HK-2 (cell line): ENCODE measurements at regions not wholly inside any gene's neighbourhood (a gene's known extent, or its start where the extent isn't known, plus 50 kb on each side); places are given as distances from the start of the nearest gene placed in this dataset.
"Not testable (repeated sequence)": the region's sequence is repeated elsewhere in the genome, so short reads cannot be mapped to it uniquely, and the experiment has no call there.

ENCODE experiments used
- DNase-seq: peaks from one replicate; pipeline ENCODE4 v3.0.0-alpha.2; 2018; ENCODE audit not compliant: unreplicated experiment

GRCh38 chr13:104671901-104672300, 1605.7 kb upstream of the SLC10A2 start:
- DNase-seq: no peak

DNA sequence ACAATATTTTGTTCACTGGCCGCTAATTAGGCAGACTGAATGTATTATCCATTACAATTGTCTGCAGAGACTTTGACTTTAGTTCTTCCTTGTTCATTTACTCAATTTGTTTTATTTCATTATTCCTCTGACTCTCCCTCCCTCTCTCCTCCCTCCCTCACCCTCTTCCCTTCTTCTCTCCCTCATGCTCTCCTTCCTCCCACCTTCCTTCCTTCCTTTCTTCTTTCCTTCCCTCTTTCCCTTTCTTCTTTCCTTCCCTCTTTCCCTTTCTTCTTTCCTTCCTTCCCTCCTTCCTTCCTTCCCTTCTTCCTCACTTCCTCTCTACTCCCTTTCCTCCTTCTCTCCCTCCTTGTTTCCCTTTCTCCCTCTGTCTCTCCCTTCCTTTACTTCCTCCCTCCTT, 1591.0 kb upstream of the SLC10A2 start:
- no peak for DNase-seq

DNA sequence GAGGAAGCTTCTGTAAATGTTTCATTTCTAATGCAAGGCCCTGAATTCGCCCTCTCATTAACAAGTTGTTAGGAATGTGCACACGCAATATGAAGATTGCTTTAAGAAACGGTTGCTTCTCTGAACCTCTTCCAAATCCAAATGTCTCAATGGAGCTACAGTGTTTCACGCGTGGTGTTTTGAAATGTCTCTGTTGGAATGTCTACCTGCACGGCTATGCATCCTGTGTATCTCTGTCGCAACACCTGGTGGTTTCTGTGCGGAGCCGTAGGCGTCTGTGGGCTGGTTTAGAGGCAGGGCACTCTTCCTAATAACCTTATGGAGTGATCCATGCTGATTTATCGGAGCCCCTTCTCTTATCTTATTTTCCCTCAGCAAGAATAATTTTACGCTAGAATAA, 1584.2 kb upstream of the SLC10A2 start:
- DNase-seq: no peak

DNA sequence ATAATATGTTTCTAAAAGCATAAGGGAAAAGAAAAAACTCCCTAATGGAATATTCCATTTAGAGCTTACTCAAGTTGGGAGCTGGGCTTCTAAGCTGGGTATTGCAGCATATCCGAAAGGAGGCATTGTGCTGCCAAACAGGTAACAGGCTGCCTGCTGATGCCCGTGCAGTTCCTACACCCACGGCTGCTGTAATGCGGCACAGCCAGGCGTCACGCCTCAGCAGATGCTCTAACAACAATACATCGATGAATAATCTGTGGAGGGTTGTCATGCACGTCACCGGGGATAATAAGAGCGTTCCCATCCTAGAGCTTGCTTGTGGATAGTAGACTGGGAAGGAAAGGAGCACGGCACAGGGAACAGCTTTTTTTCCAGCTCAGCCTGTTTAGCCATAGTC, 1582.1 kb upstream of the SLC10A2 start:
- no peak for DNase-seq

DNA sequence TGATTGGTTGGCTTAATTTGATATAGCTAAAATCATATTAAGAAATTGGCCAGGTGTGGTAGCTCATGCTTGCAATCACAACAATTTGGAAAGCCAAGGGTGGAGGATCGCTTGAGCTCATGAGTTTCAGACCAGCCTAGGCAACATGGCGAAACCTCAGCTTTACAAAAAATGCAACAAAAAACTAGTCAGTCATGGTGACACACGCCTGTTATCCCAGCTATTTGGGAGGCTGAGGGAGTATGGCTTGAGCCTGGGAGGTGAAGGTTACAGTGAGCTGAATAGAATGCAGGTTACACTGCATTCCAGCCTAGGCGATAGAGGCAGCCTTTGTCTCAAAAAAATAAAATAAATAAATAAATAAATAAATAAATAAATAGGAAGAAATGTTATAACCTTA, 1579.6 kb upstream of the SLC10A2 start:
- DNase-seq: no peak

GRCh38 chr13:104641309-104641708, 1575.1 kb upstream of the SLC10A2 start:
- DNase-seq: no peak

- no peak for DNase-seq
Observed at GRCh38 chr13:104635879-104636278, 1569.7 kb upstream of the SLC10A2 start.

DNA sequence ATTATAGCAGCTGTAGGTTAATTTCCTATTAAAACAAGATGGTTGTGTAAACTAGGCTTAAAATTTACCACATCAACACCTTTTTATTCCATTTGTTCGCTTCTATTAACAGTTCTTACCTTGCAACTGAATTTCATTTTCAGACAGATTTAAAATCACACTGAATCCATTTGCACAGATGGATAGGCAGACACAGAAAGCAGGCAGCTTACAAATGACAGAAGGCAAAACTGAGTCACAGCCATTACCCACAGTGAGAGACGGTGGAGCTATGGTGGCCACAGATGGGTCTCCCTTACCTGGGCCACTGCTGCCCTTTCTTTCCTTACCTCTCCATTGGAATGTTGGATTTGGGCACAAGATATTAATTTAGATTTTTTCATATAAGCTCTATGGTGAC, 1567.8 kb upstream of the SLC10A2 start:
- DNase-seq: no peak

DNA sequence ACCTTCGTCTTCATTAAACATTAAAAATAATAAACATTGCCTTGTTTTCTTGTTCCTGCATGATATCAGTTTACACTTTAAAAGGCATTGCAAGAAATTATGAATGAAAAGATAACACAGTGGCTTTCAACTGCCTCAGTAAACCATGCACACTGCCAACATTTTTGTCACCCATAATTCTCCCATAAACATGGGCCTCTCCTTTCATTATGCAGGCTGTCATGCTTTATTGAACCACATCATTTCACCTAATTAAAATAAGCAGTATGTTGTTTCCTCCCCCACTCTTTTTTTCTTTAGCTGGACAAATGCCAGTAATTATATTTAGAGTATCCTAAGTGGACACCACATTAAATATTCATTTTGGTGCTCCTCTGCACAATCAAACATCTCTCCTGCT, 1566.5 kb upstream of the SLC10A2 start:
- no peak for DNase-seq

DNA sequence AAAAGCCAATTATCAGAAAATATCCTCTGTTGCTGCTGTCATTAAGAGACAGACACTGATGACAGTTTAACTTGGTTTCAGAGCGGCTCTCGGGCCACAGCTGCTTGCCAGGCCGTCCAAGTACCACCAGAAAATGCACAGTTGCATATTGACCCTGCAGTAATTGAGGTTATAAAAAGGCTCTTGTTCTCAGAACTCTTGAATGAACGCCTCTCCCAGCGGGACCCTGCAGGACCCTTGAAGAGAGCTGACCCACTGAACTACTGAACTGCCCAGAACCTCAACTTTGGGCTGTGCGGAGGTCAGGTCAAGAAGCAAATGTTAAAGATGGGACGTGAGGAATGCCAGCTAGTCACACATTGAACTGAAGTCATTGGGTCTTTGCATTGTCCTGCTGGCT, 1559.0 kb upstream of the SLC10A2 start:
- DNase-seq: no peak

- DNase-seq: no peak
Observed at GRCh38 chr13:104616990-104617389, 1550.8 kb upstream of the SLC10A2 start.

- DNase-seq: no peak
Observed at GRCh38 chr13:104614361-104615145, 1548.3 kb upstream of the SLC10A2 start.

GRCh38 chr13:104608331-104608730, 1542.1 kb upstream of the SLC10A2 start:
- DNase-seq: no peak

GRCh38 chr13:104605435-104605834, 1539.2 kb upstream of the SLC10A2 start:
- DNase-seq: not testable (repeated sequence)

DNA sequence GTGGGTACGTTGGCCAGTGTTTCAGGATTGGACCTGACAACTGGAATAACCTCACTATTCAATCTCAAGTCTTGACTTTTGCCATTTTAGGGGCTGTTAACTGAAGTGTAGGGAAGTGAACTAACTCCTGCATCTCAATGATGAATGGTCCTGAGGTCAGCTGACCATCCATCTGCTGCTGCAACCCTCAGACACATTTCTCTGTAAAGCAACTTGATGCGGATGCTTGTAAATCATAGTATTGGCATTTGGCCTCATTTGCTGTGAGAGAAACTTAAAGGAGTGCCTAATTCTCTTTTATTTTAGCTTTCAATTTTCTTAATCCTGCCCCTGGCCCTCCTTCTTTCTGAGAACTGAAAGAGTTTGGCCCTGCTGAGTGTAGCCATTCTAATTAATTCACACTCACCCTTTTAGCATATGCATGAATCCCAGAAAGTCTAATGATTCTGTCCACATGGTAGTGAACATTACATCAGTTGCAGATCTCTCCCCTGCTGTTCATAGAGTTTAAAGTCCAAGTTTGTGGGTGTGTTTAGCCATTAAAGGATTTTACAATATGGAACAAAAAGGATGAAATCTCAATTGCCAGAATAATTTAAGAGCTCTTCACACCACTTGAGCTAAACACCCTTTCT, 1531.4 kb upstream of the SLC10A2 start:
- DNase-seq: no peak

- DNase-seq: no peak
Observed at GRCh38 chr13:104595511-104595910, 1529.3 kb upstream of the SLC10A2 start.

GRCh38 chr13:104594806-104595205, 1528.6 kb upstream of the SLC10A2 start:
- DNase-seq: no peak

DNA sequence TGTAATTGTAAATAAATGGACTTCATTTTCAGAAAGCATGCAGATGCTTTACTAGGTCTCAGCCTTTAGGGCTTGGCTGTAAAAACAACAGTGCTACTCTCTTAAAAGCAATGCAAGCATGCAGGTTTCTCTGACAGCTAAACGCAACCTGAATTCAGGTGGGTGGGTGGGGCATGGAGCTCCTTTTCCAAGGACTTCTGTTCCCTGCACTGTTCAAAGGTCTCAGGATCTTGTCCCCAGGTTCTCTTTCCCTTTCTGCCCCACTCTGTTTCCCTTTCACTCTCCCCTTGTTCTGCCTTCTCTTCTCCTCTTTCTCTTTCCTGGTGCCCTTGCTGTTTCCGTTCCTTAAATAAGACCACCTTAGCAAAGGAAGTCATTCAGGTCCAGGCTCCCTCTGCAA, 1527.5 kb upstream of the SLC10A2 start:
- DNase-seq: no peak

DNA sequence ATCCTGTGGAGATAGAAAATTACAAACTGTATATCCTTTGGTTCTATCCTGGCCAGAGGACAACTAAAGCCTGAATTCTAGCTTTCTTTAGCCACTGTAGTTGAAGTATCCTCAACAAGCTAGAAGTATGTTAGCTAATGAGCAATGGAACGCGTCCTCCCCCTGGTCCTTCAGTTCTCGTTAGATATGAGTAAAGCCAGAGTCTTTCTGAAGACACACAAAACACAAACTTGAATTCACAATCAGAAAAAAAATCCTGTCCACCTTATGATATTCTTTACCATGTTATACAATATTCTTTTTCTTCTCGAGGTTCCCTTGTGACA, 1527.0 kb upstream of the SLC10A2 start:
- no peak for DNase-seq

- DNase-seq: no peak
Observed at GRCh38 chr13:104592545-104593250, 1526.5 kb upstream of the SLC10A2 start.

DNA sequence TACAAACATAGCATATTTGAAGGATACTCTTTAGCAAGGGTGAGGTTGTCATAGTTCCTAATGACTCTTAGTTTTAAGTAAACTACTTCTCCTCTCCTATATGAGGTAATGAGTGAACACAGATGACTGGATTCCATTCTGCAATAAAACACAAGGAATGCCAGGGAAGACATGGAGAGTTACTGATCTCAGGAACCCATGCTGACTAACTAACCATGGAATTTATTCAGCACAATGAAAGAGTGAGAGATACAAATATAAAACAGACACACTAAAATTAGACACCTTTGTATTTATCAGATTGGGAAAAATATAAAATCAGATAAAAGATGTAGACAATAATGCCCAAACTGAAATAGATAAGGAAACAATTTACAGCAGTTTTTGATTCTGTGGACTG, 1525.9 kb upstream of the SLC10A2 start:
- DNase-seq: no peak

- DNase-seq: no peak
Observed at GRCh38 chr13:104586051-104586746, 1520.0 kb upstream of the SLC10A2 start.

- no peak for DNase-seq
Observed at GRCh38 chr13:104584481-104584880, 1518.3 kb upstream of the SLC10A2 start.
